ENCODE measurements at regions not wholly inside any gene's neighbourhood (a gene's known extent, or its start where the extent isn't known, plus 50 kb on each side); places are given as distances from the start of the nearest gene placed in this dataset.

GRCh38 chr18:57091231-57091630, 55.7 kb upstream of the BOD1L2 start:
- TF ChIP-seq CTCF (IDR thresholded peaks at IDR 0.05): no peak
- no peak for TF ChIP-seq EZH2 (IDR thresholded peaks at IDR 0.05; ENCODE audit: borderline replicate concordance, insufficient read depth, low read depth, low read length, poor library complexity, severe bottlenecking)

Data from B cell (primary cell).